Forelimb muscle (tissue), 1 donor: ENCODE measurements at regions not wholly inside any gene's neighbourhood (a gene's known extent, or its start where the extent isn't known, plus 50 kb on each side); places are given as distances from the start of the nearest gene placed in this dataset.

Experiments
- DNase-seq: peaks from one replicate; pipeline ENCODE4 v3.0.0-alpha.2; 2013; ENCODE audit warnings: low read depth

- no peak for DNase-seq
These were observed 56.8 kb upstream of the SVIL start for GRCh38 chr10:29691564-29692072.

GRCh38 chr10:29689001-29689400 is 54.2 kb upstream of the SVIL start:
- no peak for DNase-seq

- no peak for DNase-seq
These were observed 53.5 kb upstream of the SVIL start for GRCh38 chr10:29688230-29688661.

- DNase-seq: no peak
These were observed 52.8 kb upstream of the SVIL start for GRCh38 chr10:29687421-29688164.

- DNase-seq: no peak
These were observed 50.7 kb upstream of the SVIL start for GRCh38 chr10:29685506-29685905.
